KBM-7 (cell line): ENCODE measurements at regions not wholly inside any gene's neighbourhood (a gene's known extent, or its start where the extent isn't known, plus 50 kb on each side); places are given as distances from the start of the nearest gene placed in this dataset.

Source experiments
- DNase-seq: peaks from one replicate; pipeline ENCODE4 v3.0.0-alpha.2; 2015
- in situ Hi-C: fragments of 300-500 bp; cut with MboI; formaldehyde crosslinking; loops from 2 replicates; pipeline ENCODE4 v1.14.3; 2020; ENCODE audit warnings: low sequenced_read_pairs, low pct_unique_long_range_greater_than_20kb, mixed read lengths

GRCh38 chr20:22507240-22507961 lies 77.0 kb downstream of the FOXA2 start:
- in situ Hi-C loops, result no loop called here

GRCh38 chr20:22506827-22507226 lies 77.5 kb downstream of the FOXA2 start:
- DNase-seq, result no peak
- in situ Hi-C loops, result no loop called here

More at GRCh38 chr20:22507240-22507961, 77.0 kb downstream of the FOXA2 start:
- DNase-seq, result no peak

GRCh38 chr20:22504829-22505377 lies 79.5 kb downstream of the FOXA2 start:
- DNase-seq, result no peak
- in situ Hi-C loops, result no loop called here

- no peak for DNase-seq
- in situ Hi-C loops, result no loop called here
Observed at GRCh38 chr20:22503577-22503976, 80.8 kb downstream of the FOXA2 start.

- DNase-seq, result no peak
- in situ Hi-C loops, result no loop called here
Observed at GRCh38 chr20:22502731-22503191, 81.6 kb downstream of the FOXA2 start.

- in situ Hi-C loops, result no loop called here
- DNase-seq, result no peak
Observed at GRCh38 chr20:22501566-22502344, 82.6 kb downstream of the FOXA2 start.

- in situ Hi-C loops, result no loop called here
- DNase-seq, result no peak
Observed at GRCh38 chr20:22501034-22501433, 83.3 kb downstream of the FOXA2 start.

GRCh38 chr20:22499515-22500166 lies 84.7 kb downstream of the FOXA2 start:
- in situ Hi-C loops, result no loop called here
- no peak for DNase-seq

- no peak for DNase-seq
- in situ Hi-C loops, result no loop called here
Observed at GRCh38 chr20:22496817-22497216, 87.6 kb downstream of the FOXA2 start.

- in situ Hi-C loops, result no loop called here
- no peak for DNase-seq
Observed at GRCh38 chr20:22495789-22496188, 88.6 kb downstream of the FOXA2 start.

GRCh38 chr20:22495172-22495571 lies 89.2 kb downstream of the FOXA2 start:
- in situ Hi-C loops, result no loop called here

GRCh38 chr20:22492497-22492896 lies 91.9 kb downstream of the FOXA2 start:
- DNase-seq, result no peak
- in situ Hi-C loops, result no loop called here

More at GRCh38 chr20:22495172-22495571, 89.2 kb downstream of the FOXA2 start:
- no peak for DNase-seq

GRCh38 chr20:22491194-22491505 lies 93.2 kb downstream of the FOXA2 start:
- in situ Hi-C loops, result no loop called here
- DNase-seq, result no peak

- in situ Hi-C loops, result no loop called here
- no peak for DNase-seq
Observed at GRCh38 chr20:22490287-22491193, 93.8 kb downstream of the FOXA2 start.

- in situ Hi-C loops, result no loop called here
- no peak for DNase-seq
Observed at GRCh38 chr20:22489626-22490286, 94.6 kb downstream of the FOXA2 start.

GRCh38 chr20:22480336-22480735 lies 104.0 kb downstream of the FOXA2 start:
- DNase-seq, result no peak
- in situ Hi-C loops, result no loop called here

- no peak for DNase-seq
- in situ Hi-C loops, result no loop called here
Observed at GRCh38 chr20:22475662-22476061, 108.7 kb downstream of the FOXA2 start.

- no peak for DNase-seq
- in situ Hi-C loops, result no loop called here
Observed at GRCh38 chr20:22474224-22474623, 110.1 kb downstream of the FOXA2 start.
